ENCODE measurements at regions not wholly inside any gene's neighbourhood (a gene's known extent, or its start where the extent isn't known, plus 50 kb on each side); places are given as distances from the start of the nearest gene placed in this dataset.
"Not testable (repeated sequence)": the region's sequence is repeated elsewhere in the genome, so short reads cannot be mapped to it uniquely, and the experiment has no call there.

DNA sequence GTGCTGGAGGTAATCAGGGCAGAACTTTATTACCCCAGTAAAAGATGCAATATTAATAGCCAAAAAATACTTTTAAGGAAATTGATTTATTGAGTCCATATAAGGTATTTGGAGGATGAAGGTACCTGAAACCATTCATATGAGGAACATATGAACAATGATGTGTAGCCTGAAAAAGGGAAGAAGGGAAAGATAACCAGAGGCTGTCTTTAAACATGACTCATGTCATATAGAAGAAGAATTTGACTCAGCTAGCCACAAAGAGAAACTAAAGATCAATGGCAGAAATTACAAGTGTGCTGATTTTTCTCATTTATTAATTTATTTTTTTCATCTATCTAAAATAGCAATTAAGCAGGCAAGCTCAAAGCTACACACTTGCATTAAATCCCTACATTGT is 136.2 kb upstream of the DUSP10 start:
- DNase-seq (ENCODE audit: low read depth) = no peak

DNA sequence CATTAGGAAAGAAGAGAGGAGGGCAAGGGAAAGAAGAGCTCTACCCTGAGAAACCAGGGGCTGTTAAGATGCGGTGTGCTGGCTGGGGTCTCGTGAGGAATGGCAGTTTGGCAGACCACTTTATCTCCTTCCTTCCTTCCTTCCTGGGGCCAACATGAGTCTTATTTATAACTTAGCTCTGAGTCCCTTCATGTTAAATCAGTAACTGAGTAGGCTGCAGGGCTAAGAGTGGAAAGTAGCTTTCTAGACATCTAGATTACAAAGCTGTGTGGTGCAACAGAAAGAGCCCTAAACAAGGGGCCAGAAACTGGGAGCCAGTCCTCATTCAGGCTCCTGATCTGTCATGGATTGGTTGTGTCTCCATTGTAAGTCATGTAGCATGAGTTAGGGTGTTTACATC is 135.4 kb upstream of the DUSP10 start:
- no peak for DNase-seq (ENCODE audit: low read depth)

DNA sequence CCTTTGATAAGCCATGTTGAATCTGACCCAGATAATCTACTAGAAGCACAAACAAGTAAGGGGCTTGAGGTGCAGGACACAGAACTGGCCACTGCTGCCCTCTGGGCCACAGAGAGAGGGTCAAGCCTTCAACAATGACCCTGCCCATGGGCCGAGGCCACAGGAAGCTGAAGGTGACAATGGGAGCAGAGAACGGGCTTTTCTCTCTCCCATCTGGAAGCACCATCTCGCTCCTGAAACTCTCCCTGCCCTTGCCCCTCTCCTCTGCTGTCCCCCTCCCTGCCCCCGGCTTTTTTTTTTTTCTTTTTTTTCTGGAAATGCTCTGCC is 133.1 kb upstream of the DUSP10 start:
- DNase-seq (ENCODE audit: low read depth) = no peak

DNA sequence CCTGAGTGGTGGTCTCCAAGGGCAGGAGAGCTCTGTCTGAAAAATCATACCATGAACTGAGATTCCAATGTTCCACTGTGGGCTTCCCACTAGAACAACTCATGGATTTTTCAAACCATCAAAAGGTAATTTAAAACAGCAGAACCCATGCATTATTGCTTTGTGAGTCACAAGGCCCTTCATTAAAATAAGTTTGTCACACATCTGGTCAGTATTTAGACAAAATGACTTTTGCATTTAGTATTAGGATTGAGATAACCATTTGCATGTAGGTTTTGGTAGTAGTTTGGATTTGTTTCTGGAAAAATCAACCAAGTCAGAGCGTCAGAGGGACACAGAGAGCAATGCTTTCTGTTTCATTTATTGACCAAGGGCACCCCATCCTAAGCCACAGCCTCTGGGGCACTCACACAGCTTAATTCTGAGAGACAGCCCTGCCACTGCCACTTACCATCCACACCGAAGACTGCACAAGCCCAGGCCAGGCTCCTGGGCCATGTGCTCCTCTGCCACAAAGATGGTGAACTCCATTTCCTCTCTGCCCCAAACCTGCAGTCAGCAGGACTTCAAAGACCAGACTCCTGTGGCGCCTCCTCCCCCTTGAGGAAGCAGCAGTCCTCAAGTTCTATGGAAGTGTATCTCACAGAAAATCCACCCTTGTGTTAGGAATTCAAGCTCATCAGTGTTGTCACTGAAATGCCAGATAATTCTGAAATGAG is 132.6 kb upstream of the DUSP10 start:
- DNase-seq (ENCODE audit: low read depth) = no peak

DNA sequence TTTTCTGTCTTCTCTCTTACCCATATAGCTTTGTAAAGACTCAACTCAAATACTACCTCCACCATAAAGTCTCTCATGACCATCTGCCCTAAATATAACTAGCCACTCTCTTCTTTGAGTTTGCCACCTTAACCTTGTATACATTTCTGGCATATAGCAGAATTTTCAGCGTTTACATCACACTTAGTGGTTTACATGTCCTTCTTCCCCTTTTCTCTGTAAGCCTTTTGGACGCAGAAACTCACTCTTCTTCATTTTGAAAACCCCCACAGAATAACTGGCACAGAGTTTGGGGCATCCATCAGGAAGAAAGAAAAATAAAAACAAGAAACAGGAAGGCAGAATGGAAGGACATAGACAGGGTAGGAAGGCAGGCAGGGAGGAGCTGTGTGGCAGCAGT is 131.8 kb upstream of the DUSP10 start:
- DNase-seq (ENCODE audit: low read depth) = no peak

DNA sequence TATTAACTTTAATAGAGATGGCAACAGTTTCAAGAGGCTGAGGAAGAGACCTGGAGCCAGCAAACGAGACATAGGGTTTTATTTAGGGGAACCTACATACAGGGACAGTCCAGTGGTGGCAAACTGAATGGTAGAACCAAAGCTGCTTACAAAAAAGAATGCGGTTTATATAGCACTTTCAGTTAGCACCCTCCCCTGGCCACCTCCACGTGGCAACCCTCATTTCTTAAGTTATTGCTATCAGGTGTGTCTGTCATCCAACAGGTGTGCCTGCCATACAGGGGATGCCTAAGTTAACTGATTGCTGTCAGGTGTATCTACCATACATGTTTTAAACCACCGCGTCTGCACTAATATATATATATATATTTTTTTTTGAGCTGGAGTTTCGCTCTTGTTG is 129.2 kb upstream of the DUSP10 start:
- no peak for DNase-seq (ENCODE audit: low read depth)

DNA sequence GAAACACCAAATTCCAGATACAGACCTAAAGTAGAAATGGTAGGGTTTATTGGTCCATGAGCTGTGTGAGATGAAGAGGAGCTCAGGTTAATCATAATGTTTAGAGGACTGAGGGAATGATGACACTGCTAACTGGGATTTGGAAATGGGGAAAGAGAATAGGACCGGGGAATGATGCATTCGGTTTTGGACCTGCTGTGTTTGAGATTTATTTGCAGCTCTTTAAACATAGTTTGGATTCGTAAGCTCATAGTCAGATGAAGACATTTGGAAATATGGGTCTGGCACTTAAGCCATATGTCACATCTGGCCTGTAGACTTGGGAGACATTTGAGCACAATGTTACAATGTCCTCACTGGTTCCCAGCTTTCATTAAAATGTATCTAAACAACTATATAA is 127.9 kb upstream of the DUSP10 start:
- DNase-seq (ENCODE audit: low read depth) = no peak

DNA sequence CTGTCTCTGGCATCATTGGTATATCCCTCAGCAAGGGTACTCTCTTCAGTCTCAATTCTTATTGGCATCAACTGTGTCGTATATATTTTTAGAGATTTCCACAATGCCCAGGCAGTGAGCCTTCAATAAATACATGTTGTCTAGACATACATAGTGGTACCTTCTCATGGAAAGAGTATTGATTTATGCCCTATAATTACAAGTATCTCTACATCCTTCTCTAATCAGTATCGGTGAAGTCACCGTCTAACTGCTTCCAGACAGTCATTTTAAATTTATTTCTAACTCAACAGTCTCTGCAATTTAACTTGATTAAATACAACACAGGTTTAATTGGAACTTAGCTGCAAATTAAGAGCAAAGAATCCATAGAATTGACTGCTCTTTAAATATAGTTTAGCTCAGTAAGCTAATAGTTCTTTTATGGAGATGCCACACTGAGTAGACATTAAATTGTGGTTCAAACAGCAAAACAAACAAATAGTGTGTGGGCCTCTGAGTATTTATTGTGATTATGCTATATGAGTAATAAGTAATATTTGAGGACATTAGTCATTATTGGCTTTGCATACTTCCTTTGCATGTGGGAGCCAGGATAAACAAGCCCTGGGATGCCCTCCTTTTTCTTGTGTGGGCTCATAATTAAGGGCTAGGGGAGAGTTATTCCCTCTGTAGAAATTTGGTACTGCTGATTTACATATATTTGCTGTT is 126.9 kb upstream of the DUSP10 start:
- DNase-seq (ENCODE audit: low read depth) = no peak

DNA sequence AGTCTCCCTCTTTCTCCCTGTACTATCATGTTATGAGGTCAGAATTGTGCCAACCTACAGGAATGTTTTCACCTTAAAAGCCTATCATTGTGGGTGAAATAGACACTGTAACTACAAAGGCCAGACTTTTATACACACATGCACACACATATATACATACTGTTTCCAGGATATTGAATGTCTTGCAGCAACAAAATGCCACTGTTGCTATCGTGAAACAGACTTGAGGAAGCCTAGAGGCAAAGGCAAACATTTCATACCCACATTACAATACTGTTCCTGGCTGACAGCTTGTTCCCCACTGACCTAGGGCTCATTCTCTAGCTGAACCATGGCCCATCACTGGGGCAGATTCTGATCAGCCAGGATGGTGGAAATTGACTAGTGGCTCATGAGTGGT is 125.1 kb upstream of the DUSP10 start:
- DNase-seq (ENCODE audit: low read depth) = no peak

DNA sequence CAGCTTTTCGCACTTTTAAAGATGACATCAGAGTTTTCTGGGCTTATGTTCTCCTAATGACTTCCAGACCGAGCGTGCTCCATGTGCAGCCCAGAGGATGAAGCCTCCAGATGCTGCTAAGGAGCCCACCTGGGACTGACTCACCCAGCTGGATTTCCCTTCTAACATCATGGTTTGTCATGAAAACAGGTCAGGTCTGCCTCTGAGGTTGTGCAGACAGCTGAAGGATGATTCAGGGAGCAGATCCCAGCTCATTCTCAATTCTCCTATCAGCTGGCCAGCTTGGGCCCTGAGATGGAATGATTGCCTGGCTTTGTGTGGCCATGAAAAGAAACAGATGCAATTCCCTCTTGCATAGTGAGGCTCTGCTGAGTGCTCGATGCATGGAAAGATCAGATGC is 123.9 kb upstream of the DUSP10 start:
- no peak for DNase-seq (ENCODE audit: low read depth)

DNA sequence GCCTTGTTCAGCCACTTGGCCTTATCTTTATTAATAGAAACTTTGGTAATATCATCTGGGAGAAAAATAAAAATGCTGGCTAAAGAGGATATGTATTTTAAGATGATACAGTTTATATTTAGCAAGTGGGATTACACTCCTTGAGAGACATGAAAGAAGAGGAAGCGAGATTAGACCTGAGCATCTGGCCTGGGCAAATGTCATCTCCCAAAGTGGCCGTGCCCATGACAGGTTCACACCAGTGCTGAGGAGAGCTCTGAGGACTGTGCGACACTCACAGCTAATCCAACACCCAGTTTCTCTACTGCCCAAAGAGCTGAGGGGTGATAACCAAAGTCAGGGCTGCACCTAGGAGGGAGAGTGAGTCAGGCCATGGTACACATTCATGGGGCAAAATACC is 121.7 kb upstream of the DUSP10 start:
- DNase-seq (ENCODE audit: low read depth) = no peak

DNA sequence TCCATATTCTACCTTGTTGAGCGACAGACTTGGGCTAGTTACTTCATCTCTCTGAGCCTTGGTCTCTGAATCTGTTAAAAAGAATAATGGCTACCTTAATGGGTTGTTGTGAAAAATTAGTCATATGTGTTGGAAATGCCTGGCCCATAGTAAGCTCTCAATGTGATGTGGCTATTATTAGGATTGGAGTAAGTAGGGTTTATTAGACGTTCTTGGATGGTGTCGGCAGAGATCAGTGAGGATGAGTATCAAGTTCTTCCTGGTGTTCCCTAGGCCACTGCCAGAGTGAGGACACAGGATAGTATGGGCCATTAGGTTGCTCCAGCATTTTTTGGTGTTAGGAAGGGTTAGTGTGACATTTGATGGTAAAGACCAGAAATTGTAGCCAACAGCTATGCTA is 121.1 kb upstream of the DUSP10 start:
- no peak for DNase-seq (ENCODE audit: low read depth)

DNA sequence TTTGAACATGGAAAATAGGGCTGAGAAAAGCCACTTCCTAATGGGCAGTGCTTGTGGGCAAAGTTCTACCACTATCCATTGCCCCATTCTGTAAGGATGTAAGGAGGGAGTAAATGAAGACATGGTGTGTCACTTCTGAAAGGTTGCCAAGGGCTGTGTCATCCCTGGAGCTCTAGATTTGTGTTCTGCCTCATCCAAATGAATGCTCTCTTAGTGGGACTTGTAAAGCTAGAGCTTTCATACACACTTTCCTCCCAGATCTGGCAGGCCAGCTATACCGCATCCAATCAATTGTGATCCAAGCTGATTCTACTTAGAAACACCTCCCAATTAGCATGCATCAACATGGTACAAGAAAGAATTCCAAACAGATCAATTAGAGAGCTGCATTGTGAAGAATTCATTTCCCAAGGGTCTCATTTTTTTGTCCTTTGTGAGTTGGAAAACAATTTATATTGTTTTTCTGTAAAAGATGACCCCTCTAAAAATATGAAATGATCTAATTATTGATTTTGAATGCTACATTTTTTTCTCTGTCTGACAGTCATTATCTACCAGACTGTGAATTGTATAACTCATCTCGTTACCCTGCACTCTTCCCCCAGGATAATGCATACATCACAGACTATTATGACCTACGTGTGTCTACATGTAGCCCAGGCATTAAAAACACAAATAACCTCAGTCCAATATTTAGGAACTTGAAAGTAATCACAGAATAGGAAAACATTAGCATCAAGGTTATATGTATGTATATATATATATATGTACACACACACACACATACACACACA is 117.1 kb upstream of the DUSP10 start:
- DNase-seq (ENCODE audit: low read depth) = no peak

DNA sequence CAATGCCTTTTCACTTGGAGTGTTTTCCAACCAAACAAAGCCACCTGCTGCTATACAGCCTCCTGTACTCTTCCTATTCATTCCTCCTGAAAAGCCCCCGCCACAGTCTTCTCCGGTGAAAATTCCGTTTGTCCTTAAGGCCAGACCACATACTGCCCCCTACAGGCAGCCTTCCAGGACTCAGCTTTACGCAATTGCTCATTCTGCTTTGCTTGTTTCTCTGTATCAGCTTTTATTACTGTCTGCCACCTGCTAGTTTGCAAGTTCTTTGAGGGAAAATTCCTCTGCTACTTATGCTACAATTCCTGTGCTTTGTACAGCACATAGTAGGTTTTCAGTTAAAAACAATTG is 115.2 kb upstream of the DUSP10 start:
- not testable (repeated sequence) for DNase-seq (ENCODE audit: low read depth)

DNA sequence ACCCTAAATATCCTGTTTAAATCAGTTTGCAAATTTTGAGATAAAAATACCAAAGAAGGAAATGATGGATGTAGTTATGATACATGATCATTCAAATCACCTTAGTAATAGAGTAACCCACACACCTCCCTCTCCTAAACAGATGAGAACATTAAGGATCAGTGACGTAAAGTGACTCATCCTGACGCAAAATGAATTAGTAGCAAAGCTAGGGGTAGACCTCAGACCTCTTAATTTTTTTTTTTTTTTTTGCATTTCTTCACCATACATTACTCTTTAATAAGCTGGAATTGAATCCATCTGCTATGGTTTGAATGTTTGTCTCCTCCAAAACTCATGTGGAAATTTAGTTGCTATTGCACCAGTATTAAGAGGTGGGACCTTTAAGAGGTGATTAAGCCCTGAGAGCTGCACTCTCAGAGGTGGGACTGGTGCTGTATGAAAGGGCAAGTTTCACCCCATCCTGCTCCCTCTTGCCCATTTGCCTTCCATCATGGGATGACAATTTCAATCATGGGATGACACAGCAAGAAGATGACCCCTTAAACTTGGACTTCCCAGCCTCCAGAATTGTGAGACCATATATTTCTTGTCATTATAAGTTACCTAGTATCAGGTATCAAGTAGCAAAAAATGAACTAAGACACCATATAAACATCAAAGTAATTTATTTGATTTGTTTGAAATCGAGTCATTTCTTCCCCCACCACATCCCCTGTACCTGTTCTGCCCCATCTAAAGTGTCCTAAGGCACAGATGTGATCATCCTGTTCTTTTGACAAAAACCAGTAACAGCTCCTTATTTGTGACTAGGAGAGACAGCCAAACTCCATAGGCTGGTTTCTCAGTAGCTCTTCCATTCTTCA is 114.6 kb upstream of the DUSP10 start:
- DNase-seq (ENCODE audit: low read depth) = no peak

DNA sequence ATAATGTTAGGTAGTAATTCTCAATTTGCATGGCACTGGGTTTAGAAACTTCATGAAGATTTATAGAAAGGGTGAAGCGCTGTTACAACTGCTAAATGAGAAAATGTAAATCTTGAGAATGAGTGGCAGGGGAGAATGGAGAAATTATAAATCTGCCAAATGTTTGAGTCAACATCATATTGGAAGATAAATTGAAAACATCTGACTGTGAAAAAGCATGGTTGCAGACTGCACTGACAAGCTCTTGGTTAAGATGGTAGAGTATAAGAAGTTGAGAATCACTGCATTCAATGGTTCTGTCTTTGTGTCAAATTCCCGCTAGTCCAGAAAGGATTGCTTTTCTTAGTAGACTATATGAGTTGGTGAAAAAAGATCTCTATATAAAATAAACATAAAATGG is 113.3 kb upstream of the DUSP10 start:
- no peak for DNase-seq (ENCODE audit: low read depth)

DNA sequence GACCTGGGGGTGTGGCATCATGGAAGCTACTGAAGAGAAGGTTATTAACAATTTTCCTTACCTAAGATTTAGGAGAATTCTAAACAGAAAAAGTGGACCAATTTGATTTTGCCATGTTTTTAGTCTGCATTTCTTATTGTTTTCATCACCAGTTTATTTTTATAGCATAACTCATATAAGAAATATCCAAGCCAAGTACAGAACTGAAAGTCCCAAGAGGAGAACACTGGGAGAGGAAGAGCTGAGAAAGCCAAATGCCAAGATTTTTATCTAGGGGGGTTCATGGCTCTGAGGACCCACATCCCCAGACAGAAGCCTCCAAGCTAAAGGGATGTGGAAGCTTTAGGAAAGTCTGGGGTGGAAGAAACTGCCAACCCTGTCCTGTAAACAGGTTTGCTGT is 109.4 kb upstream of the DUSP10 start:
- no peak for DNase-seq (ENCODE audit: low read depth)

DNA sequence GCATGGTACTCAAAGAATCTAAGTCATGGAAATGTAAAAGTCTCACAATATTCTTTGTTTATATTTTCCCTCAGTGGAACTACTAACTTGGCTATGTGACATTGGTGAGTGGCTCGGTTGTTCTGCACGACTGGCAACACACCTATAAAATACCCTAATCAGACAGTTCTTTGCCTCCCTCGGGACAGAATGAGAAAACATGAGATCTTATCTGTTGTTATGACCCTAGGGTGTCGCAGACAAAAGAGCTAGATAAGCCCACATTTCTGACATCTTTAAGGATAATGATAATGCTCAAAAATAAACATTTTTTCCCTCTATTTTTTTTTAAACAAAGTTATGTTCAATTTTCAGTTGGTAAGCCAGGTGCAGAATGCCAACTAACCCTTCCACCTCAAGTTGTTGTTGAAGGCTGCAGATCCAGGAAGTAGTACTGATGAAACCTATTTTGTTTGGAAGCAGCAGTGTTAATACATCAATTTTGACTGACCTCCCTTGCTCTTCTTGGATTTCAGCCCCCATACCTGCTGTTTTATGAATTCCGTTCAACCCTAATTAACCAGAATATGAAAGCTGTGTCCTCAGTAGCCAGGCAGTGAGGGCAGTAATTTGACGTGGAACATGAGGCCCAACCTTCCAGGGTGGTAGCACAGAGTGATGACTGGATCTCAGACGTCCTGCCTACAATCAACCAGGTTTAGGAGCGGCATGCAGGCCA is 108.7 kb upstream of the DUSP10 start:
- no peak for DNase-seq (ENCODE audit: low read depth)

DNA sequence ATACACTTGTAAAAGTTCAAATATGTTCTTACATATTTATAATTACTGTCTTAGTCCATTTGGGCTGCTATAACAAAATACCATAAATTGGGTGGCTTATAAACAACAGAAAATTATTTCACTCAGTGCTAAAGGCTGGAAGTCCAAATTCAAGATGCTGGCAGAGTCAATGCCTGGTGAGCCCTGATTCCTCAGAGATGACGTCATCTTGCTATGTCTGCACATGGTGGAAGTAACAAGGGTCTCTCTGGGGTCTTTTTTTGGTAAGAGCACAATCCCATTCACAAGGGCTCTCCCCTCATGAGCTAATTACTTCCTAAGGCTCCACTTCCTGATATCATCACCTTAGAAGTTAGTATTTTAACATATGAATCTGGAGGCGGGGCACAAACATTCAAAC is 108.0 kb upstream of the DUSP10 start:
- DNase-seq (ENCODE audit: low read depth) = no peak

DNA sequence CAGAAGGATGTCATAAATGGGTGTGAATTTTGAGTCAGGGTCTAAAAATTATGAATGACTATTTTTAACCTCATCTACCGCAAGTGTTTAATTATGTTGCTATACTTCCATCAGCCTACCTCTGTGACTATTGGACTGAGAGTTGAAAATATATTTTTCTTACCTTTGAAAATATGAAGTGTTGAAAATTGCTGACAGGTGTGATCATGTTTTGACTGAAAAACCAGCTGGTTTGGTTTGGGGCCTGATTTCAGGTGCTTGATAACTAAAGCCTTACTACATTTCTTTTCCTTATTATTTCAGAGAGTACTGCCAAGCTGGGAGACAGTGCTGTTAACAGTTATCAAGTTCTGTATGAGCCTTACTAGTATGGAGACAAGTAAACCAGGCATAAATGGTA is 107.2 kb upstream of the DUSP10 start:
- DNase-seq (ENCODE audit: low read depth) = no peak

DNA sequence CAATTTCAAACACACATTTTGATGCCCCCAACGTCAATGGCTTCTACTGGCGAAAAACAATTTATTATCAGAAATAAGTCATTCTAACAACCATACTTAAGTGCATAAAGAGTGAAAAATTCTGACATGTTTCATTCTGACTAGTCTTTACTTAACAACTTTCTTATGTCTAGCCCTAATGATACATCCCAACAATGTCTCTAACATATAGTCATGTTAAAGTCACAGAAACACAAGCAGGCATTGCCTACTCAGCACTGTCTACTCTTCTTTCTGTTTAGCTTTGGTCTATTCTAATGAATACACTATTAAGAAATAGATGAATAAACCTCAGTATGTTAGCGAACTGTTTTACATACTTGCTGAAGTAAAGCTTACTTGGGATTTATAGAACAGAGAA is 105.8 kb upstream of the DUSP10 start:
- DNase-seq (ENCODE audit: low read depth) = no peak

Data from T-helper 22 cell (primary cell).